Omental fat pad (tissue), 3 donors: ENCODE measurements at regions not wholly inside any gene's neighbourhood (a gene's known extent, or its start where the extent isn't known, plus 50 kb on each side); places are given as distances from the start of the nearest gene placed in this dataset.

Experiments used
- ATAC-seq: fragments of 150-250 bp; one replicate; pipeline ENCODE4 v1.9.1; 2016; ENCODE audit warnings: mild to moderate bottlenecking, moderate library complexity; ENCODE audit not compliant: low FRiP score
- DNase-seq: peaks from one replicate; pipeline ENCODE4 v3.0.0-alpha.2; 2019; ENCODE audit warnings: low spot score
- TF ChIP-seq, protein P1 (sequence below), 3 donors: fragments of 450-650 bp; IDR thresholded peaks; one replicate each; pipeline ENCODE4 v1.5.1; 2016 to 2017; ENCODE audit warnings: antibody characterized with exemption in 3 of 3, mild to moderate bottlenecking in 3 of 3, moderate library complexity in 2 of 3

DNA sequence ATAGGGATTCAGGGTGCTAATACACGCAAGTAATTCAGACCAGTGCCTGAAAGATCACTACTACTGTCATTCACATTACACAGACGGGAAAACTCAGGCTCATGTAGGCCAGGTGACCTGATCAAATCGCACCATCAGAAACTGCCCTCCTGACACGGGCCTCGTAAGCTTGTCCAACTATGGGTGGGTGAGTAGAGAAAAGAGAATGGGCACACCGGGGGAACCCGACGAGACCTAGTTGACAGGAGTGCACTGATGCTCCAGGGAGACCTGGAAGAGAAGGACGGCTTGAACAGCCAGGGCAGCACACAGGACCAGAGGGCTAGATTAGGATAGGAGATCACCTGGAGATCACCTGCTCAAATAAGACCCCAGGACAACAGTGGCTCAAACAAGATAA is 166.9 kb upstream of the DIO3 start:
- ATAC-seq = no peak
- no peak for DNase-seq
- TF ChIP-seq, protein P1, sequence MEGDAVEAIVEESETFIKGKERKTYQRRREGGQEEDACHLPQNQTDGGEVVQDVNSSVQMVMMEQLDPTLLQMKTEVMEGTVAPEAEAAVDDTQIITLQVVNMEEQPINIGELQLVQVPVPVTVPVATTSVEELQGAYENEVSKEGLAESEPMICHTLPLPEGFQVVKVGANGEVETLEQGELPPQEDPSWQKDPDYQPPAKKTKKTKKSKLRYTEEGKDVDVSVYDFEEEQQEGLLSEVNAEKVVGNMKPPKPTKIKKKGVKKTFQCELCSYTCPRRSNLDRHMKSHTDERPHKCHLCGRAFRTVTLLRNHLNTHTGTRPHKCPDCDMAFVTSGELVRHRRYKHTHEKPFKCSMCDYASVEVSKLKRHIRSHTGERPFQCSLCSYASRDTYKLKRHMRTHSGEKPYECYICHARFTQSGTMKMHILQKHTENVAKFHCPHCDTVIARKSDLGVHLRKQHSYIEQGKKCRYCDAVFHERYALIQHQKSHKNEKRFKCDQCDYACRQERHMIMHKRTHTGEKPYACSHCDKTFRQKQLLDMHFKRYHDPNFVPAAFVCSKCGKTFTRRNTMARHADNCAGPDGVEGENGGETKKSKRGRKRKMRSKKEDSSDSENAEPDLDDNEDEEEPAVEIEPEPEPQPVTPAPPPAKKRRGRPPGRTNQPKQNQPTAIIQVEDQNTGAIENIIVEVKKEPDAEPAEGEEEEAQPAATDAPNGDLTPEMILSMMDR (IDR thresholded peaks at IDR 0.05) = no peak

DNA sequence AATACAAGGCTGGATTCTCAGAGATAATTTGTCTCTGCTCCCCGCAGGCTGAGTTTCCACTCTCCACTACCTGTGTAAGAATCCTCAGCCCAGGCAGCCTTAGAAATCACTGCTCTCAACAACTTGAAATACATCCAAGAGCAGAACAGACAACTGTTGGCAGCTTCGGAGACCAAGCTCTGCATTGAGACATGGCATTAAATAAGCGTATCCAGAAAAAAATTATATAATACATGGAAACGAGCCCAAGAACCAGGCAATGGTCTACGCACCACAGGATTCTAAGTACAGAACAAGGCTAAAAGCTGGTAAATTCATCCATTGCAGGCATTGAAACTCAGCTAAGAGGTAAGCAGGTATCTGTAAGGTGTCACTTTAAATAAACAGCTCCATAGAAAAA is 165.5 kb upstream of the DIO3 start:
- no peak for ATAC-seq

DNA sequence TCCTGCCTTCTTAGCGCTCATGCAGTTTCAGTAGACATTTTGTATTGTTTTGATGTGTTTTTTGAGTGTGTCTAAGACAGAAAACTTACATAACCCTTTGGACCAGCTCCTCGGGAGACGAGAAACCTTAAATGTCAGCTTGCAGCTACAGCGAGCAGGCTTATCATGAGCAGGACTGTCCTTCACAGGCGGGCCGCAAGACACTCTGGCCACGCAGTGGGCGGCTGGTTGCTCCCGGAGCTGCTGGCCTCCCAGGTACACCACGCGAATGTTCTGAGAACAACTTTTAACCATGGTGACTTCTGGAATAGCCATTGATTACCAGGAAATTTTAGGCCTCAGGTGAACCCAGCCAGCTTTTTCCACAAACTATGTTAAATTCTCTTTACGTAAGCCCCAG is 164.1 kb upstream of the DIO3 start:
- TF ChIP-seq, protein P1 (IDR thresholded peaks at IDR 0.05) = no peak
- ATAC-seq = no peak
- DNase-seq = no peak

More for the DNA sequence above, 165.5 kb upstream of the DIO3 start:
- no peak for DNase-seq
- TF ChIP-seq, protein P1 (IDR thresholded peaks at IDR 0.05) = no peak

DNA sequence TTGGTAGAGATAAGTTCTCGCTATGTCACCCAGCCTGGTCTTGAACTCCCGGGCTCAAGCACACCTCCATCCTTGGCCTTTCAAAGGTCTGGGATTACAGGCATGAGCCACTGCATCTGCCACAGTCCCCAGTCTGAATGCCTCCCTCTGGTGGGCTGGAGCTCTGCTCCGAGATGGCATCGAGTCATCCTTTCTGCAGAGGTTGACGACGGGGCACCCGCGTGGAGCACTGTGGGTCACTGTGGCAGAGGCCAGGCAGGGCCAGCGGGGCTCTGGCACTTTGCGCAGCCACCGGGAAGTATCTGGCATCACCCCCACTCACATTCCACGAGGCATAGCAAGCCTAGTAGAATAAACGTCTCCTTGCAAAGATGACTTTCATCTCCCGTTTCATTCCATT is 163.3 kb upstream of the DIO3 start:
- TF ChIP-seq, protein P1 (IDR thresholded peaks at IDR 0.05) = no peak
- no peak for ATAC-seq
- DNase-seq = no peak

DNA sequence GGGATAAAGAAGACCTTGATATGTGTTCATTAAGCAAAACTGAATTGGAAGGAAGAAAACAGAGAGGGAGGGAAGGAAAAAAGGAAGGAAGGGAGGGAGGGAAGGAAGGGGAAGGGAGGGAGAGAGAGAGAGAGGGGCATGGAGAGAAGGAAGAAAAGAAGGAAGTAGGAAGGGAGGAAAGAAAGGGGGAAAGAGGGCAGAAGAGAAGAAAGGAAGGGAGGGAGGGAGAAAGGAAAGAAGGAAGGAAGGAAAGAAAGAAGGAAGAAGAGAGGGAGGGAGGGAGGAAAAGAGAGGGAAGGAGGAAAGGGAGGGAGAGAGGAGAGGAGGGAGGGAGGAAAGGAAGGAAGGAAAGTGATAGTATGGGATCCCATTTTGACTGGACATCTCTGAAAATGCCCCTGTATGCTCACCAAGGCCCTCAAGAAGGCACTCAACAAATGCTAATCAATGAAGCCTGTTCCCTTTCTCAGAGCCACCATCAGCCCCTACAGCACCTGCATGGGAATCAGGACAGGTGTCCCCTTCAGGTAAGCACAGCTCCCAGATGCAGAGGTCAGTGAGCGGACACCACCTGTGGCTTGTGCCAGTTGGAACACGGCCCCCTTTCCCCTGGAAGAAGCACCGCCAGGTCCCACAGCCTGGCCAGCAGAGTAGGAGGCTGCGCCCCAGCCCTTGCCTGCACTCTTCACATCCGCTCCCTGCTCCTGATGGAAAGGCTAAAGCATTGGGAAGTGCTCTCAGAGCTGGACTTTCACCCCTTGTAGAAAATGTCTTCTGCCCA is 161.4 kb upstream of the DIO3 start:
- ATAC-seq (no peak), DNase-seq (no peak)
- TF ChIP-seq, protein P1 (IDR thresholded peaks at IDR 0.05) = no peak

DNA sequence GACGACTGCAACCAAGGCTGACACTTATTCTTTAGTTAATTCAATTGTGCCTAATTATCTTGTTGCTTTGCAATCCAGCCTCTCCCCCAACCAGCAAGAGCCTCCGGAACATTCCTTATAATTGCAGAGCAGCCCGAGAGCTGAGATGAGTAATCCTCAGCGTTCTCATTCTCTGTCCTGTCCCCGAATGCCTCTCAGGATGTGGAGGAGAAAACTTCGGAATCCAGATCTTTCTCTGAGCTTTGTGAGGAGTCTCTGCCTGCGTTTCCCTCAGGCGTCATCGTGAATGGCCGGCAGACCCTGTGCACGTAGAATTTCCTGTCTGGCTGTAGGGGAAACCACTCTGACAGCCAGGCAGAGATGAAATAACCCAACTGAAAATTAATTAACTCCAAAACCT is 160.5 kb upstream of the DIO3 start:
- ATAC-seq (peak; percentile 69), DNase-seq (no peak)
- TF ChIP-seq, protein P1 (IDR thresholded peaks at IDR 0.05) = no peak
